ENCODE measurements at regions not wholly inside any gene's neighbourhood (a gene's known extent, or its start where the extent isn't known, plus 50 kb on each side); places are given as distances from the start of the nearest gene placed in this dataset.

GRCh38 chr2:223121283-223121682 is 69.3 kb downstream of the KCNE4 start:
- TF ChIP-seq CTCF (conservative IDR thresholded peaks at IDR 0.05) = no peak
- TF ChIP-seq ZFX (IDR thresholded peaks at IDR 0.05) = no peak
- no peak overlapping the region for H3K27ac ChIP-seq

- no peak overlapping the region for H3K27ac ChIP-seq
- no peak for TF ChIP-seq CTCF (conservative IDR thresholded peaks at IDR 0.05)
Measured at GRCh38 chr2:223122781-223123180, 70.8 kb downstream of the KCNE4 start.

- TF ChIP-seq CTCF (conservative IDR thresholded peaks at IDR 0.05) (no peak), ZFX (IDR thresholded peaks at IDR 0.05) (no peak)
- no peak overlapping the region for H3K27ac ChIP-seq
Measured at GRCh38 chr2:223123855-223124610, 72.0 kb downstream of the KCNE4 start.

- no peak overlapping the region for H3K27ac ChIP-seq
- no peak for TF ChIP-seq CTCF (conservative IDR thresholded peaks at IDR 0.05)
- TF ChIP-seq ZFX (IDR thresholded peaks at IDR 0.05) = no peak
Measured at GRCh38 chr2:223141606-223142005, 89.6 kb downstream of the KCNE4 start.

- H3K27ac ChIP-seq = no peak overlapping the region
- TF ChIP-seq ZFX (IDR thresholded peaks at IDR 0.05) (no peak), CTCF (conservative IDR thresholded peaks at IDR 0.05) (no peak)
Measured at GRCh38 chr2:223142118-223142517, 90.1 kb downstream of the KCNE4 start.

- TF ChIP-seq CTCF (conservative IDR thresholded peaks at IDR 0.05) = no peak
- no peak overlapping the region for H3K27ac ChIP-seq
Measured at GRCh38 chr2:223147431-223147830, 95.4 kb downstream of the KCNE4 start.

- TF ChIP-seq ZFX (IDR thresholded peaks at IDR 0.05) (no peak), CTCF (conservative IDR thresholded peaks at IDR 0.05) (no peak)
- no peak overlapping the region for H3K27ac ChIP-seq
Measured at GRCh38 chr2:223148516-223148915, 96.5 kb downstream of the KCNE4 start.

Data from C4-2B (cell line).